ENCODE measurements at regions not wholly inside any gene's neighbourhood (a gene's known extent, or its start where the extent isn't known, plus 50 kb on each side); places are given as distances from the start of the nearest gene placed in this dataset.

GRCh38 chr3:124163689-124164088 is 171.8 kb upstream of the ROPN1 start:
- no peak overlapping the region for H3K4me3 ChIP-seq
- peak; percentile 54 to 82 (median 67) for DNase-seq
- peaks cover 0 to 17% (median 0%) of the 10 kb centered on the region in 4 donors for H3K4me1 ChIP-seq
- H3K36me3 ChIP-seq: no peaks in the 10 kb centered on the region
- no peak for TF ChIP-seq POLR2A (IDR thresholded peaks at IDR 0.05)
- TF ChIP-seq CTCF (IDR thresholded peaks at IDR 0.05): no peak
- intact Hi-C loops (cut with DNase I): no loop called here
- peak; percentile 90 to 98 (median 96) for ATAC-seq
- H3K27me3 ChIP-seq: no peaks in the 10 kb centered on the region
- no peaks in the 10 kb centered on the region for H3K9me3 ChIP-seq
- H3K27ac ChIP-seq: no peak overlapping the region

- H3K27ac ChIP-seq: no peak overlapping the region
- H3K9me3 ChIP-seq: no peaks in the 10 kb centered on the region
- H3K4me3 ChIP-seq: no peak overlapping the region
- no peaks in the 10 kb centered on the region for H3K27me3 ChIP-seq
- peaks cover 0 to 10% (median 0%) of the 10 kb centered on the region in 4 donors for H3K4me1 ChIP-seq
- H3K36me3 ChIP-seq: no peaks in the 10 kb centered on the region
- ATAC-seq: peak in 3 of 4 donors; percentile 40 to 80 (median 46)
- DNase-seq: peak in 1 of 3 donors; percentile 21
- TF ChIP-seq CTCF (IDR thresholded peaks at IDR 0.05) (no peak), POLR2A (IDR thresholded peaks at IDR 0.05) (no peak)
- intact Hi-C loops (cut with DNase I): no loop called here
These were observed 176.3 kb upstream of the ROPN1 start for GRCh38 chr3:124168271-124168670.

- intact Hi-C loops (cut with DNase I): no loop called here
- DNase-seq (no peak), ATAC-seq (peak in 1 of 4 donors; percentile 8)
- Histone ChIP-seq H3K36me3 (no peaks in the 10 kb centered on the region), H3K27ac (no peak overlapping the region), H3K27me3 (no peaks in the 10 kb centered on the region), H3K4me1 (no peaks in the 10 kb centered on the region), H3K4me3 (no peak overlapping the region), H3K9me3 (no peaks in the 10 kb centered on the region)
- 78% methylated on average over 2 of the region's 2 CpGs for WGBS (ENCODE audit: insufficient coverage, low coverage, low lambda C conversion rate, missing lambda C conversion rate)
- TF ChIP-seq POLR2A (IDR thresholded peaks at IDR 0.05) (no peak), CTCF (IDR thresholded peaks at IDR 0.05) (no peak)
These were observed 180.4 kb upstream of the ROPN1 start for GRCh38 chr3:124172283-124172682.

GRCh38 chr3:124172816-124173215 is 180.9 kb upstream of the ROPN1 start:
- Histone ChIP-seq H3K27ac (no peak overlapping the region), H3K9me3 (no peaks in the 10 kb centered on the region), H3K4me1 (no peaks in the 10 kb centered on the region), H3K4me3 (no peak overlapping the region), H3K36me3 (no peaks in the 10 kb centered on the region), H3K27me3 (no peaks in the 10 kb centered on the region)
- ATAC-seq: peak in 1 of 4 donors; percentile 17
- no peak for DNase-seq
- TF ChIP-seq CTCF (IDR thresholded peaks at IDR 0.05) (no peak), POLR2A (IDR thresholded peaks at IDR 0.05) (no peak)
- intact Hi-C loops (cut with DNase I): no loop called here

- no peak overlapping the region for H3K4me3 ChIP-seq
- DNase-seq (no peak), ATAC-seq (no peak)
- 60% methylated on average over 1 of the region's 3 CpGs for WGBS (ENCODE audit: insufficient coverage, low coverage, low lambda C conversion rate, missing lambda C conversion rate)
- H3K9me3 ChIP-seq: no peaks in the 10 kb centered on the region
- no peaks in the 10 kb centered on the region for H3K27me3 ChIP-seq
- no peak overlapping the region for H3K27ac ChIP-seq
- TF ChIP-seq POLR2A (IDR thresholded peaks at IDR 0.05): no peak
- TF ChIP-seq CTCF (IDR thresholded peaks at IDR 0.05): no peak
- no peaks in the 10 kb centered on the region for H3K36me3 ChIP-seq
- no peaks in the 10 kb centered on the region for H3K4me1 ChIP-seq
- intact Hi-C loops (cut with DNase I): no loop called here
These were observed 182.6 kb upstream of the ROPN1 start for GRCh38 chr3:124174476-124174875.

All from right lobe of liver (tissue), 6 donors.